ENCODE measurements at regions not wholly inside any gene's neighbourhood (a gene's known extent, or its start where the extent isn't known, plus 50 kb on each side); places are given as distances from the start of the nearest gene placed in this dataset.
"Not testable (repeated sequence)": the region's sequence is repeated elsewhere in the genome, so short reads cannot be mapped to it uniquely, and the experiment has no call there.

- in situ Hi-C loops (cut with MboI; ENCODE audit: low pct_unique_long_range_greater_than_20kb in 2 of 9, low sequenced_read_pairs in 9 of 9, unreplicated experiment in 9 of 9) = no loop called here
- 0 to 93% (median 67%) methylated on average over 1 to 6 of the region's 6 CpGs for WGBS, 10 experiments
- H3K27ac ChIP-seq = no peak overlapping the region
- H3K4me3 ChIP-seq = no peak overlapping the region
- no peak for ATAC-seq (replicated peaks in 6 of 8)
- peaks cover 18 to 20% of the 10 kb centered on the region in 2 donors for H3K4me1 ChIP-seq (replicated peaks in 1 of 2)
Measured at GRCh38 chr5:72645064-72645846, 138.0 kb upstream of the ZNF366 start.

GRCh38 chr5:72644296-72644695 lies 137.1 kb upstream of the ZNF366 start:
- Histone ChIP-seq H3K4me1 (replicated peaks in 1 of 2) (peaks cover 13 to 15% of the 10 kb centered on the region in 2 donors), H3K4me3 (no peak overlapping the region), H3K27ac (no peak overlapping the region)
- 47 to 100% (median 71%) methylated on average over 1 to 2 of the region's 2 CpGs; no CpG with 5 or more reads in 1 of the 10 experiments for WGBS, 10 experiments
- in situ Hi-C loops (cut with MboI; ENCODE audit: low pct_unique_long_range_greater_than_20kb in 2 of 9, low sequenced_read_pairs in 9 of 9, unreplicated experiment in 9 of 9) = no loop called here
- no peak for ATAC-seq (replicated peaks in 6 of 8)

- in situ Hi-C loops (cut with MboI; ENCODE audit: low pct_unique_long_range_greater_than_20kb in 2 of 9, low sequenced_read_pairs in 9 of 9, unreplicated experiment in 9 of 9) = no loop called here
- no peak for ATAC-seq (replicated peaks in 6 of 8)
- H3K4me1 ChIP-seq (replicated peaks in 1 of 2) = no peaks in the 10 kb centered on the region
- H3K27ac ChIP-seq = no peak overlapping the region
- H3K4me3 ChIP-seq = no peak overlapping the region
- 75 to 100% (median 85%) methylated on average over 1 to 2 of the region's 2 CpGs; no CpG with 5 or more reads in 2 of the 10 experiments for WGBS, 10 experiments
Measured at GRCh38 chr5:72641164-72641563, 134.0 kb upstream of the ZNF366 start.

- Histone ChIP-seq H3K4me1 (replicated peaks in 1 of 2) (peaks cover 0 to 2% of the 10 kb centered on the region in 2 donors), H3K27ac (no peak overlapping the region), H3K4me3 (no peak overlapping the region)
- ATAC-seq (replicated peaks in 6 of 8) = no peak
- in situ Hi-C loops (cut with MboI; ENCODE audit: low pct_unique_long_range_greater_than_20kb in 2 of 9, low sequenced_read_pairs in 9 of 9, unreplicated experiment in 9 of 9) = no loop called here
Measured at GRCh38 chr5:72637058-72637457, 129.8 kb upstream of the ZNF366 start.

- H3K4me3 ChIP-seq; ATAC-seq (replicated peaks in 6 of 8); H3K4me1 ChIP-seq (replicated peaks in 1 of 2); H3K27ac ChIP-seq; in situ Hi-C loops (cut with MboI; ENCODE audit: low pct_unique_long_range_greater_than_20kb in 2 of 9, low sequenced_read_pairs in 9 of 9, unreplicated experiment in 9 of 9): not testable (repeated sequence)
- WGBS, 10 experiments = no CpG with 5 or more reads among the region's 2 CpGs
Measured at GRCh38 chr5:72636565-72636964, 129.4 kb upstream of the ZNF366 start.

GRCh38 chr5:72634444-72634843 lies 127.2 kb upstream of the ZNF366 start:
- WGBS, 10 experiments = 0 to 86% (median 80%) methylated on average over 1 to 2 of the region's 2 CpGs; no CpG with 5 or more reads in 3 of the 10 experiments
- Histone ChIP-seq H3K4me1 (replicated peaks in 1 of 2) (peaks cover 0 to 2% of the 10 kb centered on the region in 2 donors), H3K27ac (no peak overlapping the region), H3K4me3 (no peak overlapping the region)
- in situ Hi-C loops (cut with MboI; ENCODE audit: low pct_unique_long_range_greater_than_20kb in 2 of 9, low sequenced_read_pairs in 9 of 9, unreplicated experiment in 9 of 9) = no loop called here
- ATAC-seq (replicated peaks in 6 of 8) = peak in 2 of 8 experiments; percentile 24 to 70

- peaks cover 0 to 2% of the 10 kb centered on the region in 2 donors for H3K4me1 ChIP-seq (replicated peaks in 1 of 2)
- in situ Hi-C loops (cut with MboI; ENCODE audit: low pct_unique_long_range_greater_than_20kb in 2 of 9, low sequenced_read_pairs in 9 of 9, unreplicated experiment in 9 of 9) = no loop called here
- no peak overlapping the region for H3K4me3 ChIP-seq
- 67% methylated on average over 1 of the region's 1 CpG; no CpG with 5 or more reads in 9 of the 10 experiments for WGBS, 10 experiments
- H3K27ac ChIP-seq = no peak overlapping the region
- ATAC-seq (replicated peaks in 6 of 8) = peak in 7 of 8 experiments; percentile 51 to 87 (median 77)
Measured at GRCh38 chr5:72633649-72634048, 126.4 kb upstream of the ZNF366 start.

GRCh38 chr5:72633041-72633445 lies 125.8 kb upstream of the ZNF366 start:
- peak in 2 of 8 experiments; percentile 21 to 29 for ATAC-seq (replicated peaks in 6 of 8)
- Histone ChIP-seq H3K4me1 (replicated peaks in 1 of 2) (peaks cover 0 to 2% of the 10 kb centered on the region in 2 donors), H3K4me3 (no peak overlapping the region), H3K27ac (no peak overlapping the region)
- WGBS, 10 experiments = 75 to 93% (median 90%) methylated on average over 2 of the region's 2 CpGs; no CpG with 5 or more reads in 7 of the 10 experiments
- in situ Hi-C loops (cut with MboI; ENCODE audit: low pct_unique_long_range_greater_than_20kb in 2 of 9, low sequenced_read_pairs in 9 of 9, unreplicated experiment in 9 of 9) = no loop called here

GRCh38 chr5:72630721-72631120 lies 123.5 kb upstream of the ZNF366 start:
- in situ Hi-C loops (cut with MboI; ENCODE audit: low pct_unique_long_range_greater_than_20kb in 2 of 9, low sequenced_read_pairs in 9 of 9, unreplicated experiment in 9 of 9) = no loop called here
- 47 to 93% (median 83%) methylated on average over 3 to 6 of the region's 6 CpGs; no CpG with 5 or more reads in 1 of the 10 experiments for WGBS, 10 experiments
- H3K27ac ChIP-seq = no peak overlapping the region
- H3K4me1 ChIP-seq (replicated peaks in 1 of 2) = peaks cover 0 to 2% of the 10 kb centered on the region in 2 donors
- ATAC-seq (replicated peaks in 6 of 8) = no peak
- H3K4me3 ChIP-seq = no peak overlapping the region

- no peak overlapping the region for H3K4me3 ChIP-seq
- in situ Hi-C loops (cut with MboI; ENCODE audit: low pct_unique_long_range_greater_than_20kb in 2 of 9, low sequenced_read_pairs in 9 of 9, unreplicated experiment in 9 of 9) = no loop called here
- H3K27ac ChIP-seq = no peak overlapping the region
- 80 to 100% (median 94%) methylated on average over 1 to 2 of the region's 2 CpGs; no CpG with 5 or more reads in 6 of the 10 experiments for WGBS, 10 experiments
- no peak for ATAC-seq (replicated peaks in 6 of 8)
- H3K4me1 ChIP-seq (replicated peaks in 1 of 2) = peaks cover 0 to 2% of the 10 kb centered on the region in 2 donors
Measured at GRCh38 chr5:72630081-72630480, 122.9 kb upstream of the ZNF366 start.

GRCh38 chr5:72628771-72629371 lies 121.7 kb upstream of the ZNF366 start:
- ATAC-seq (replicated peaks in 6 of 8) = no peak
- in situ Hi-C loops (cut with MboI; ENCODE audit: low pct_unique_long_range_greater_than_20kb in 2 of 9, low sequenced_read_pairs in 9 of 9, unreplicated experiment in 9 of 9) = no loop called here
- H3K27ac ChIP-seq = no peak overlapping the region
- H3K4me1 ChIP-seq (replicated peaks in 1 of 2) = peaks cover 1 to 7% of the 10 kb centered on the region in 2 donors
- WGBS, 10 experiments = 50 to 90% (median 74%) methylated on average over 1 to 2 of the region's 2 CpGs; no CpG with 5 or more reads in 2 of the 10 experiments
- no peak overlapping the region for H3K4me3 ChIP-seq

- Histone ChIP-seq H3K27ac (no peak overlapping the region), H3K4me3 (no peak overlapping the region), H3K4me1 (replicated peaks in 1 of 2) (peaks cover 0 to 7% of the 10 kb centered on the region in 2 donors)
- ATAC-seq (replicated peaks in 6 of 8) = no peak
- in situ Hi-C loops (cut with MboI; ENCODE audit: low pct_unique_long_range_greater_than_20kb in 2 of 9, low sequenced_read_pairs in 9 of 9, unreplicated experiment in 9 of 9) = no loop called here
Measured at GRCh38 chr5:72625332-72625731, 118.1 kb upstream of the ZNF366 start.

GRCh38 chr5:72624641-72625236 lies 117.5 kb upstream of the ZNF366 start:
- Histone ChIP-seq H3K27ac (no peak overlapping the region), H3K4me1 (replicated peaks in 1 of 2) (peaks cover 0 to 7% of the 10 kb centered on the region in 2 donors), H3K4me3 (no peak overlapping the region)
- WGBS, 10 experiments = 30 to 74% (median 59%) methylated on average over 1 to 5 of the region's 5 CpGs; no CpG with 5 or more reads in 2 of the 10 experiments
- in situ Hi-C loops (cut with MboI; ENCODE audit: low pct_unique_long_range_greater_than_20kb in 2 of 9, low sequenced_read_pairs in 9 of 9, unreplicated experiment in 9 of 9) = no loop called here
- peak in 3 of 8 experiments; percentile 31 to 66 (median 56) for ATAC-seq (replicated peaks in 6 of 8)
